ENCODE measurements at regions not wholly inside any gene's neighbourhood (a gene's known extent, or its start where the extent isn't known, plus 50 kb on each side); places are given as distances from the start of the nearest gene placed in this dataset.

DNA sequence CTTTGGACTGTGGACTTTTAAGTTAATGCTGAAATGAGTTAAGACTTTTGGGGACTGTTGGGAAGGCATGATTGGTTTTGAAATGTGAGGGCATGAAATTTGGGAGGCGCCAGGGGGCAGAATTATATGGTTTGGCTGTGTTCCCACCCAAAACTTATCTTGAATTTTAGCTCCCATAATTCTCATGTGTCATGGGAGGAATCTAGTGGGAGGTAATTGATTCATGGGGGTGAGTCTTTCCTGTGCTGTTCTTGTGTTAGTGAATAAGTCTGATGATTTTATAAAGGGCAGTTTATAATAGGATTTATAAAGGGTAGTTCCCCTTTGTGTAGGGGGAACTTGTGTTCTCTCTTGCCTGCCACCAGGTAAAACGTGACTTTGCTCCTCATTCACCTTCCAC, 235.5 kb upstream of the CDH18 start:
- no peak overlapping the region for H3K4me3 ChIP-seq
- ATAC-seq (ENCODE audit: low FRiP score in 2 of 2) (no peak), DNase-seq (no peak)
- no peaks in the 10 kb centered on the region for H3K36me3 ChIP-seq
- H3K4me1 ChIP-seq = no peaks in the 10 kb centered on the region
- no peak overlapping the region for H3K27ac ChIP-seq
- no peak for TF ChIP-seq POLR2A (IDR thresholded peaks at IDR 0.05)
- TF ChIP-seq EP300 (IDR thresholded peaks at IDR 0.05) = no peak
- no peak for TF ChIP-seq CTCF (IDR thresholded peaks at IDR 0.05)
- no peak for TF ChIP-seq POLR2AphosphoS5 (IDR thresholded peaks at IDR 0.05)
- no peaks in the 10 kb centered on the region for H3K9me3 ChIP-seq
- 47 to 61% methylated on average over 2 of the region's 2 CpGs for WGBS, 2 donors
- H3K27me3 ChIP-seq = no peaks in the 10 kb centered on the region

DNA sequence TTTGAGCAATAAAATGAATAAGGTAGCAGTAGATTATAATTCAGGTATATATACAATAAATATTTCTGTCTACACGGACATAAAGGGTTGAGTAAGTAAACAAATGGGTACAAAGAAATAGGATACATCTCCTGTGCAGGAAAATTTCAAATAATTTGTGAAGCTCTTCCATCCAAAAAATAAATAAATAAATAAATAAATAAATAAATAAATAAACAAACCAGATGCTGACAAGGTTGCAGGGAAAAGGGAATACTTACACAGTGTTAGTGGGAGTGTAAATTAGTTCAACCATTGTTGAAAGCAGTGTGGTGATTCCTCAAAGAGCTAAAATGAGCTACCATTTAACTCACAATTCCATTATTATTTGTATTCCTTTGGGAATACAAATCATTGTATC, 227.3 kb upstream of the CDH18 start:
- Histone ChIP-seq H3K9me3 (no peaks in the 10 kb centered on the region), H3K36me3 (no peaks in the 10 kb centered on the region), H3K27ac (no peak overlapping the region), H3K4me3 (no peak overlapping the region), H3K4me1 (no peaks in the 10 kb centered on the region), H3K27me3 (no peaks in the 10 kb centered on the region)
- 71 to 79% methylated on average over 1 of the region's 1 CpG for WGBS, 2 donors
- ATAC-seq (ENCODE audit: low FRiP score in 2 of 2) = no peak
- TF ChIP-seq CTCF (IDR thresholded peaks at IDR 0.05) (no peak), POLR2AphosphoS5 (IDR thresholded peaks at IDR 0.05) (no peak), EP300 (IDR thresholded peaks at IDR 0.05) (no peak), POLR2A (IDR thresholded peaks at IDR 0.05) (no peak)
- DNase-seq = no peak

DNA sequence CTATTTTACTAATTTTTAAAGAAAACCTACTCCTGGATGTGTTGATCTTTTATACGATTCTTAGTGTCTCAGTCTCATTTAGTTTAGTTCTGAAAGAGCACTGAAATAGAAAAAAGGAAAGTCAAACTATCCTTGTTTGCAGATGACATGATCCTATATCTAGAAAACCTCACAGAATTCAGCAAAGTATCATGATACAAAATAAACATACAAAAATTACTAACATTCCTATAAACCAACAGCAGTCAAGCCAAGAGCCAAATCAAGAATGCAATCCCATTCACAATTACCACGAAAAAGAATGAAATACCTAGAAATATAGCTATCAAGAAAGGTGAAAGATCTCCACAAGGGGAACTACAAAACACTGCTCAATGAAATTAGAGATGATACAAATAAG, 225.8 kb upstream of the CDH18 start:
- no peak for TF ChIP-seq POLR2A (IDR thresholded peaks at IDR 0.05)
- TF ChIP-seq CTCF (IDR thresholded peaks at IDR 0.05) = no peak
- no peak for TF ChIP-seq EP300 (IDR thresholded peaks at IDR 0.05)
- no peak for TF ChIP-seq POLR2AphosphoS5 (IDR thresholded peaks at IDR 0.05)
- Histone ChIP-seq H3K36me3 (no peaks in the 10 kb centered on the region), H3K27me3 (no peaks in the 10 kb centered on the region), H3K27ac (no peak overlapping the region), H3K4me3 (no peak overlapping the region), H3K9me3 (no peaks in the 10 kb centered on the region), H3K4me1 (no peaks in the 10 kb centered on the region)
- 69 to 83% methylated on average over 2 of the region's 2 CpGs for WGBS, 2 donors
- DNase-seq = no peak
- no peak for ATAC-seq (ENCODE audit: low FRiP score in 2 of 2)

- no peak overlapping the region for H3K27ac ChIP-seq
- H3K4me1 ChIP-seq = no peaks in the 10 kb centered on the region
- no peaks in the 10 kb centered on the region for H3K36me3 ChIP-seq
- DNase-seq = no peak
- ATAC-seq (ENCODE audit: low FRiP score in 2 of 2) = no peak
- H3K9me3 ChIP-seq = no peaks in the 10 kb centered on the region
- no peaks in the 10 kb centered on the region for H3K27me3 ChIP-seq
- TF ChIP-seq EP300 (IDR thresholded peaks at IDR 0.05) = no peak
- no peak for TF ChIP-seq POLR2A (IDR thresholded peaks at IDR 0.05)
- no peak for TF ChIP-seq CTCF (IDR thresholded peaks at IDR 0.05)
- TF ChIP-seq POLR2AphosphoS5 (IDR thresholded peaks at IDR 0.05) = no peak
- no peak overlapping the region for H3K4me3 ChIP-seq
Measured at GRCh38 chr5:20212701-20213100, 224.7 kb upstream of the CDH18 start.

GRCh38 chr5:20166456-20166855, 178.5 kb upstream of the CDH18 start:
- Histone ChIP-seq H3K9me3 (no peaks in the 10 kb centered on the region), H3K4me1 (no peaks in the 10 kb centered on the region), H3K27ac (no peak overlapping the region), H3K4me3 (no peak overlapping the region), H3K27me3 (no peaks in the 10 kb centered on the region), H3K36me3 (no peaks in the 10 kb centered on the region)
- WGBS, 2 donors = 69 to 72% methylated on average over 4 of the region's 4 CpGs
- TF ChIP-seq CTCF (IDR thresholded peaks at IDR 0.05) = no peak
- TF ChIP-seq POLR2A (IDR thresholded peaks at IDR 0.05) = no peak
- TF ChIP-seq POLR2AphosphoS5 (IDR thresholded peaks at IDR 0.05) = no peak
- TF ChIP-seq EP300 (IDR thresholded peaks at IDR 0.05) = no peak
- DNase-seq = no peak
- ATAC-seq (ENCODE audit: low FRiP score in 2 of 2) = no peak
